ENCODE measurements at regions not wholly inside any gene's neighbourhood (a gene's known extent, or its start where the extent isn't known, plus 50 kb on each side); places are given as distances from the start of the nearest gene placed in this dataset.

GRCh38 chr5:175785681-175786080, 85.7 kb upstream of the CPLX2 start:
- TF ChIP-seq POLR2A (IDR thresholded peaks at IDR 0.05) (no peak), POLR2AphosphoS5 (IDR thresholded peaks at IDR 0.05) (no peak)
